NCI-H2171 treated with DMSO at 0.1 percent for 48 hours (cell line): ENCODE measurements at regions not wholly inside any gene's neighbourhood (a gene's known extent, or its start where the extent isn't known, plus 50 kb on each side); places are given as distances from the start of the nearest gene placed in this dataset.

Experiments
- DNase-seq: peaks from one replicate; lab custom pipeline; 2025; lab: John Stamatoyannopoulos, UW

DNA sequence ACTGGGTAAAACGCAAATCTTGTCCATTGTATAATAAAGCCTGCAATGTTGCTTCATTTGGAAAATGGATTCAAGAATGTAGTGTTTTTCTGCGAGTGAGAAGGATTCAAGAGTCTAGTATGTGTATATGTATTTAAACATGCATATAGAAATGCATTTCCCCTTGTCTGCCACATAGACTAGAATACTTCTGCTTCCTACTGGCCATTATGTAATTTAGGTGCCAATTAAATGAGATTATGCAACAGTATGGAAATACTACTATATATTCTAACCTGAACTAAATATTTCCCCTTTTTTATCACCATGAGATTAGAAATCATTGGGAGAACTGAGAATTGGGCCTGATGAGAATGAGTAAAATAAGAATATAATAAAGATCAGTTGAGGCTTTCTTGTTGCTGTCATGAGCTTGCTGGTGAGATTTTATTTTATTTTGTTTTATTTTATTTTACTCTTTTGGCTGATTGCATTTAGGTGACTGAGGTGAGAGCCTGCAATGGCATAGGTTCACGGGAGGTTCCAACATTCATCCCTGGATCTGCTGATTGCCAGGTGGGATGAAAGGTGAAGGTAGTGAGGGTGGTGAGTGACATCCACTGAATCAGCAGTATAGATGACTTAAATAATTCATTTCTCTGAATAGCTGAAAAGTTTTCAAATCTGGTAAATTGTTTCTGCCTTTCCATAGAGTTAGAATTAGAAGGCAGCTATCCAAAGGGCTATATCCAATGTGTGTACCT is 95.6 kb upstream of the SLC4A4 start:
- no peak for DNase-seq

DNA sequence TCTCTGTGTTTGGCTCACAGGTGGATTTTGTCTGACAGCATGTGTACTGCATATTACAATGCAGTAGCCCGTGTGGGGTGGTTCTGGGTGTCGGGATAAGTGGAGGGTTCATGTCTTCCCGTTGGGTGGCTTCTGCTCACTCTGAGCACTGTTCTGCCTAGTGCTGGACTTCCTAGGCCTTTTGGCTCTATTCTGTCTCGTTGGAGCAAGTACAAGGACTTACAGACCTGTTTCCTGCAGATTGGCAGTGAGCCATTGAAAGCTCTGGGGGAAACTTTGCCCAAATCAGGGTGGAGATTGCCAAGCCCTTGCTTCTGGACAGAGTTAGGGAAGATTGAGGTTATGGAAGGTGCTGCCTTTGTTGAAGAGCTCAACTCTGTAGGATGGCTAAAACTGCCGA is 91.1 kb upstream of the SLC4A4 start:
- DNase-seq, result peak; percentile 1

DNA sequence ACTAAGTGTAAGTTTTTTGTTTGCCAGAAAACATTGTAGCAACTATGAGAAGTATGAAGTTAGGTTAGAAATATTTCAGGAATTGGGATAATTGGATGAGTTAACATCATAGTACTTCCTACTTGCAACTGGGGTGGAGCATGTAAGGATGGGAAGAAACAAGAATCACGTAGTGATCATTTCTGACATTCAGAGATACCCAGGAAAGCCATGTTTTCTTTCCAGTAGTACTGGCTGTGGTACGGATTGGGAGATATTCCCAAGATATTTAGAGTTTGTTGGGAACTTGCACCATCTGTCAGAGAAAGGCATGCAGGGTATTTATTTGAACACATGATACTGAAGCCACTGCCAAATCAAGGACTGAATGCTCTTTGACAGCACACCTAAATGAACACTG is 87.6 kb upstream of the SLC4A4 start:
- peak; percentile 38 for DNase-seq

GRCh38 chr4:71253545-71253944 is 85.3 kb upstream of the SLC4A4 start:
- DNase-seq, result no peak

- no peak for DNase-seq
Observed at GRCh38 chr4:71254451-71255012, 84.3 kb upstream of the SLC4A4 start.

DNA sequence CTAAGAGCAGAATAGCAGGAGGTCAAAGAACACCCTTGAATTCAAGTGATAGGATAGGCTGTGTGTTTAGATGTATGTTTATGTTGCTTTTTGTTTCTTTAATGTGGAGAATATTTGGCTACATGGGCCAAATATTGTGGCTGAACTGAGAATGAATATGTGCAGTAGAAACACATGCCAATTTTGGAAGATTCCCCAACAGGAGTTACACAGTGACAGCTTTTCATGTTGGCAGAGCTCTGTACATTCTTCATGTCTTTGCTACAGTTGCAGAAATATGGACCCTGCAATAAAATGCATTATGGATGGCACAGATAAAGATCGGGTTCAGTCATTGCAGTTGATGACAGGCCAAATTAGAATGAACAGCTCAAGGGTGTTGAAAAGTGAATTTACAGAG is 82.8 kb upstream of the SLC4A4 start:
- DNase-seq, result no peak

DNA sequence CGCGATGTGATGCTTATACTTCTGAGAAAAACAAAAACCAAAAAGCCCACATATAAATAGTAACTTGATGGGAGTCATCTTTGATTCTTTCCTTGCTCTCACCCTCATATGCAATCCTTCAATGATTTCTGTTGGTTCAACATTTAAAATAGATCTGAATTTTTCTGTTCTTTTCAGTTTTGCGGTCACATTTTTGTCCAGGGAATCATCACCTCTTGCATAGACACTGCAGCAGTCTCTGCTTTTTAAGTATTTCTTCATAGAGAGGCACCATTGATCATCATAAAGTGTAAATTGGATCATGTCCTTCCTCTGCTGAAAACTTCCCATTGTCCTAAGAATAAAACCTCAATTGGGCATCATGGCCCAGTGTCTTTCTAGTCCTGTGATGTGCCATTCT is 81.1 kb upstream of the SLC4A4 start:
- no peak for DNase-seq

- no peak for DNase-seq
Observed at GRCh38 chr4:71258323-71258722, 80.5 kb upstream of the SLC4A4 start.

DNA sequence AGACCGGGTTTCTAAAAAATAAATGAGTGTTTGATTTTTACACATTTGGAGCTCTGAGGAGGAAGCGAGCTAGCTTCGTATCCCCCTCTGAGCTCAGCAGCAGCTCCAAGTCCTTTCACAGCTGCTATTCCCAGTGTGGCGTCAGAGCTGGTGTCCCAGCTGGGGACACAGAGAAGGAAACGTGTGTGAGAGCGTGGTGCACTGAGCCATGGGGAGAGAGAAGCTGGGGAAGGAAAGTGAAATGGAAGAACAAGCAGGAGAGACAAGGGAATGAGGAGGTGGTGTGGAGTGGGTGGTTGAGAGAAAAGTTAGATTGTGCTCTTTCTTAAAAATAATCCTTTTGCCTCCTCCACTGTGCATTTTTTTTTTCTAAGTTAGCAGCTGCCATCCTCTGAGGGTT is 79.5 kb upstream of the SLC4A4 start:
- DNase-seq, result no peak

DNA sequence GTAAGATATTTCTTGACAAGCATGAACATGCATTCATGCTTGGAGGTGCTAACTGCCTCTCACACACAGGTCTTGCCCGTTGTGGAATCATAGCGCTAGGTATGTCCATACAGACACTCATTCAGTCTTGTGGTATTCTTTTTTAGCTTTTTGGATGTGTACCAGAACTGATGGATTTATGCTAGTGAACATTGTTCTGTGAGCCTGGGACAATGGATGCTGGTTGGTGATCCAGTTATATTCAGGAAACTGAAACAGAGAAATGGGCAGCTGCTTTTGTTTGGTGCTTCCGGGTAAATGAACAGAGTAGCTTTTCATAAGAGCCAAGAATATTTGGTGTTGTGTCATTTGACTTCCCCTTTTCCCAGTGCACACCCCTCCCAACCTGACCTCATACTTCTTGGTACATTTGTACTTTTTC is 78.9 kb upstream of the SLC4A4 start:
- DNase-seq, result no peak

DNA sequence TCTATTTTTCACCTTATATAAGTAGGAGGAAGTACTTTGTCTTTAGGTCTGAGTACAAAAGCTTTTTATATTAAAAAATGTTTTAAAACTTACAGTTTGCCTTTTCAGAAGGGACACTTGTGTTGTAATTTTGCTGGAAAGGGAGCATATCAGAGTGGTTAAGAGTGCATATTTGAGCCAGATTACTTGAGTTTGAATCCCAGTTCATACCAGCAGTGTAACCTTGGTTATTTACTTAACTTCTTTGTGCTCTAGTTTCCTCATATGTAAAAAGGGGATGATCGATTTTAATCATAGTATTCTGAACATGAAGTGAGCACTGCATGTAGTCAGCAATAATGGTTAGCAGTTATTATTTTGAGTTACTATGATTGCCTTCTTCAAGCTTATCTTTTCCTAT is 78.3 kb upstream of the SLC4A4 start:
- DNase-seq, result no peak

DNA sequence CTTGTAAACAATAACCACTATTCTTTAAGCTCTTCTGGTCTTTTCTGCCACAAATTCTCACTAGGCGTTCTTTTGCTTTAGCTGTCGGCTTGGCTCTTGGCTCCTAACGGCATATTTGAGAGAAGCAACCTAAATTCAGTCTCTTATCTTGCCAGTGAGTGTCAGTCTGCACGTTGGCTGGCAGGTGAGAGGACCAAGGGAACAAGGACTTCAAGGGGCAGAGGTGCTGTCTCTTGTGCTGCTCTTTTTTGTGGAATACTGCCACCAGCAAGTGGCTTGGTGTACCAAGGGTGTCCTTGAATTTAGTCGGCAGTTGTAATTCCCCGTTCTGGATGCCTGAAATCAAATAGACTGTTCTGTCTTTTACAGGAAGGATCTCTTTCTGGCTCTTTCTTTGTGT is 77.8 kb upstream of the SLC4A4 start:
- DNase-seq, result no peak

GRCh38 chr4:71261633-71262121 is 77.1 kb upstream of the SLC4A4 start:
- no peak for DNase-seq

DNA sequence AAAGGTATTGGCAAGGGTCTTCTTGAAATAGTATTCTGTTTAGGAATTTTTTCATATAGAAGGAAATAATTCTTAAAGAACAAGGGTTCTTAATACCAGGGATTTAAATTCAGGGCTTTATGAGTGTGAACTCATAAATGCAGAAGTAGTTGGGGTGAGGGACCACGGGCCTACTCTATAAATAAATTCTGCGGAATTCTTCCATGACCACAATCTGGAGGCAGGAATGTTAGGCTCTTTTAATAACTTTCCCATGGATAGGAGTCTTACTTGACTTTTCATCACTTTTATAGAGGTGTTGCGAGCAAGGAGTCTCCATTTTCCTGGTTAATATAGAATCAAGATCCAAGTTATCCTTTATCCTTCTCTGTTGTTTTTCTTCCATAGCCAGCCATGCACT is 76.7 kb upstream of the SLC4A4 start:
- DNase-seq, result no peak

DNA sequence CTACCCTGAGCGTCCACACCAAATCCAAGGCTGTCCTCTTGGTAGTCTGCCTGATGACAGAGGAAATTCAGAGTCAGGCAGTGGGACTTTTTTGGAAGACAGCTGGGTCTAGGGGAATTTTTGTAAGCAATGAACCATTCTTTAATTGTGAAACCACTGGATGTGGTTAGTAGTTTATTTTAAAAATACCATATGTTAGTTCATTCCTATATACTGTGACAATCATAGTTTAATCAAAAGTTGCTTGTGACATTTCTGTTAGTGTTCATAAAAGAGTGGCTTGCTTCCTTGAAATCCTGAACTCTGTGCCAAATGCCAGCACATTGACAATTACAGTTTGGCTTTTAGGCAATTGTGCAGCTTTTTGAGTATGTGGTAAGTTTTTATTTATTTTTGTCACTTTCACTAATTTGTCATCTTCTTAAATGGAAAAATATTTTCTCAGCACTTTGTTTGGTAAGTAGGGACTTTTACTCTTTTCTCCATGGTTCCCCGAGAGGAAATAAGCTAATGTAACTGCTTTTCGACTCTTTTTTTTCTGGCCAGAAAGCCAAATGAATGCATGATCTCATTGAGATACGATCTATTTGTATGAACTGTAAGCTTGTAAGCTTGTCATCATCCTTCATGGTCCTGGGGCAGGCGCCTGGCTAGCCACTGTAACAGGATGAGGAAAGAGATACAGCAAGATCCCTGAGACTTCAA is 72.6 kb upstream of the SLC4A4 start:
- no peak for DNase-seq

DNA sequence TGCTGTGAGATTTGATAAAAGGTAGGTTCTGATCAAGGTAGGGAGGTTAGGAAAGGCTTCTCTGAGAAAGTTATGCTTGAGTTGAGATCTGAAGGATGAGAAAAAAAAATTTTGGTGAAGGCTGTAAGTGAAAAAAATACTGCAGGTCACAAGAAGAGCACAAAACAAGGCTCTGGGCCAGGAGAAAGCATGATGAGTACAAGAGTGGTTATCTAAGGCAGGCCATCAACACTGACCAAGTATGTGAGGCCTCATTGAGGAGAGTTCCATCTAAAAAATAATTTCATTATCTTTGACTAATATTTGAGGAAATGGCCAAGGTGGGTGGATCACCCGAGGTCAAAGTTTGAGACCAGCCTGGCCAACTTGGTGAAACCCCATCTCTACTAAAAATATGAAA is 71.6 kb upstream of the SLC4A4 start:
- no peak for DNase-seq

GRCh38 chr4:71268166-71268565 is 70.7 kb upstream of the SLC4A4 start:
- peak; percentile 33 for DNase-seq

GRCh38 chr4:71269233-71269632 is 69.6 kb upstream of the SLC4A4 start:
- DNase-seq, result no peak

DNA sequence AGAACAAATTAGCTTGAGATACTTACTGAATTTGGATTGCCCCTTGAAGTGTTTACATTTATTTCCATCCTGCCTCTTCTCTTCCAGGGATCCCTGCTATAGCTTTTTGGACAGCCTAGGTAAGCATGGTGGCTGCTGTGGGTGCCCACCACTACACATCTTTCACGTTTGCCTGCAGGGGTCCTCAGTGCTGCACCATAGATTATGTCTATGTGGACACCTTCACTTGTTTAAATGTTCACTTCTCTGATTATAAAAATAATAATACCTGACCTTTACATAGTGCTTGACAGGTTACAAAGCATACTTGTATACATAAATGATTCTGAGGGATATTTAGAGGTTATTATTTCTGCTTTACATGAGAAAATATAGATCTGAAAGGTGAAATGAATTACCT is 67.9 kb upstream of the SLC4A4 start:
- peak; percentile 3 for DNase-seq

DNA sequence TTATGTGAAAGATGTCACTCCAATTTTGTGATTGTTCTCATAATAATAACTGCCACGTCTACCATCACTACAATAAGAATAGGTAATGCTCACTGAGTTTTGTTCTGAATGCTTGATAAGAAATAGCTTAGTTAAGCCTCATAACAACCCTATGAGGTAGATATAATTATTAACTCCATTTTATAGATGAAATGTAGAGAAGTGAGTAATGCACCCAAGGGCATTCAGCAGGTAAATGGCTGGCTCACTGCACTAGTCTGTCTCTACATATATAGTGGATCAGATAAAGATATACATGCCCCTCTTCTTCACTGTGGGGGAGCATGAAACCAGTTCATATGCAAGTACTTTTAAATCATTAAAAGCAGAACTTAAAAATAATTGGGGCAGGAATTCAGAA is 65.8 kb upstream of the SLC4A4 start:
- no peak for DNase-seq

DNA sequence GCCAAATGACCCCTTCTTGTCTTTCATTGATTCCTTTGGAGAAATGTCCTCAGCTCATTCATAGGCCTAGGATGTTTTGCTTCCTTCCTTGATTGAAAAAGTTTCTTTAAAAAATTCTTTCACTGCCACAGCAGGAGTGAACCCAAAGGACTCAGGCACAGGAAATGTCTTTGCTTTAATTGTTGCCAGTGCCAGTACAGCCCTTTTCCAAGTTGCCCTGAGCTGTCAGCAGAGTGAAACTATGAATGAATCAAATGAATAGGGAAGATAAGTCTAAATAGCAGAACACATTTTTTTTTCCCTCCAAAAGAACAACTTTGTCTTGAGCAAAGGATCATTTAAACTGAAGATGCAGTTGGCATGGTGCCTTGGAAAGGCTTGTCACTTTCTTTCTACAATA is 63.8 kb upstream of the SLC4A4 start:
- DNase-seq, result no peak

DNA sequence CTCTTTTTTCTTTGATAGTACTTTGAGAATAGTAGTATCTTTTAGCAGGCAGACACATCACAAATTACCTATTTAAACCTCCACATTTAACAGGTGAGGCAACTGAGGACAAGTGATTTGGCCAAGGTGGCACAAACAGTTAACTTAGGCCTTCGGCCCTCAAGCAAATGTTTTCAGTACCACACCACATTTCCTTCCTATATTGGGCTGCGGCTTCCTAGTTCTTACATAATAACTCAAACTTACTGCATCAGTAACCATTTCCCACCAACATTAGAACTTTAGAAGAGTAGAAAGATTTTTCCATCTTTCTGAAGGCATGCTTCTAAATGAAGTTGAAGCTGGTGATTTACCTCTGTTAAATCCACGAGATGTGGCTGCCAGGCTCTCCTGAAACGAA is 63.2 kb upstream of the SLC4A4 start:
- no peak for DNase-seq

GRCh38 chr4:71277353-71277752 is 61.5 kb upstream of the SLC4A4 start:
- DNase-seq, result no peak
